NCI-H2171 (cell line): ENCODE measurements at regions not wholly inside any gene's neighbourhood (a gene's known extent, or its start where the extent isn't known, plus 50 kb on each side); places are given as distances from the start of the nearest gene placed in this dataset.
"Not testable (repeated sequence)": the region's sequence is repeated elsewhere in the genome, so short reads cannot be mapped to it uniquely, and the experiment has no call there.

ENCODE experiments used
- DNase-seq: peaks from one replicate; lab custom pipeline; 2025; lab: John Stamatoyannopoulos, UW

GRCh38 chr5:91243286-91243685 is 139.8 kb downstream of the ARRDC3 start:
- DNase-seq: no peak

GRCh38 chr5:91241460-91241859 is 141.7 kb downstream of the ARRDC3 start:
- not testable (repeated sequence) for DNase-seq

GRCh38 chr5:91240175-91240574 is 142.9 kb downstream of the ARRDC3 start:
- DNase-seq: no peak

GRCh38 chr5:91235271-91235694 is 147.8 kb downstream of the ARRDC3 start:
- DNase-seq: no peak

- no peak for DNase-seq
These were observed 150.6 kb downstream of the ARRDC3 start for GRCh38 chr5:91232523-91232922.

GRCh38 chr5:91229031-91229727 is 153.9 kb downstream of the ARRDC3 start:
- no peak for DNase-seq

GRCh38 chr5:91228188-91228587 is 154.9 kb downstream of the ARRDC3 start:
- DNase-seq: no peak

- DNase-seq: no peak
These were observed 157.1 kb downstream of the ARRDC3 start for GRCh38 chr5:91225848-91226686.

GRCh38 chr5:91224969-91225368 is 158.1 kb downstream of the ARRDC3 start:
- peak; percentile 12 for DNase-seq

- no peak for DNase-seq
These were observed 158.7 kb downstream of the ARRDC3 start for GRCh38 chr5:91224456-91224855.

GRCh38 chr5:91223886-91224285 is 159.2 kb downstream of the ARRDC3 start:
- no peak for DNase-seq

GRCh38 chr5:91222482-91222881 is 160.6 kb downstream of the ARRDC3 start:
- no peak for DNase-seq

GRCh38 chr5:91221917-91222316 is 161.2 kb downstream of the ARRDC3 start:
- no peak for DNase-seq

- no peak for DNase-seq
These were observed 163.2 kb downstream of the ARRDC3 start for GRCh38 chr5:91219803-91220371.

- no peak for DNase-seq
These were observed 163.9 kb downstream of the ARRDC3 start for GRCh38 chr5:91219091-91219802.

- DNase-seq: no peak
These were observed 165.3 kb downstream of the ARRDC3 start for GRCh38 chr5:91217859-91218258.

GRCh38 chr5:91214571-91214970 is 168.5 kb downstream of the ARRDC3 start:
- no peak for DNase-seq
